Neural cell (in vitro differentiated cells): ENCODE measurements at regions not wholly inside any gene's neighbourhood (a gene's known extent, or its start where the extent isn't known, plus 50 kb on each side); places are given as distances from the start of the nearest gene placed in this dataset.

Experiments
- H2AFZ ChIP-seq: fragments of 200-600, 300-800 bp; sonication (generic), shearing (Covaris generic); 2 replicates; pipeline ENCODE4 v1.6.0; 2014; ENCODE audit warnings: low read depth, mild to moderate bottlenecking, antibody characterized with exemption, low read length, moderate library complexity
- H3F3A ChIP-seq: fragments of 200-600 bp; shearing (Covaris generic); 2 replicates; pipeline ENCODE4 v1.6.1; 2016; ENCODE audit warnings: mild to moderate bottlenecking, moderate library complexity, mixed read lengths, antibody characterized with exemption, low read length; ENCODE audit not compliant: insufficient read depth, poor library complexity, severe bottlenecking
- H3K27ac ChIP-seq: fragments of 200-600, 300-800 bp; sonication (generic), shearing (Covaris generic); 2 replicates; pipeline ENCODE4 v1.5.1; 2014; ENCODE audit warnings: mild to moderate bottlenecking, low read length, moderate library complexity
- H3K27me3 ChIP-seq: fragments of 300-800, 200-600 bp; sonication (generic), shearing (Covaris generic); 2 replicates; pipeline ENCODE4 v1.6.0; 2014; ENCODE audit warnings: mild to moderate bottlenecking, low read depth, low read length, moderate library complexity; ENCODE audit not compliant: insufficient read depth
- H3K36me3 ChIP-seq: fragments of 300-800, 200-600 bp; sonication (generic), shearing (Covaris generic); 2 replicates; pipeline ENCODE4 v1.5.1; 2014; ENCODE audit warnings: mild to moderate bottlenecking, antibody characterized with exemption, low read length, moderate library complexity; ENCODE audit not compliant: insufficient read depth
- H3K4me2 ChIP-seq: fragments of 300-800, 200-600 bp; sonication (generic), shearing (Covaris generic); 2 replicates; pipeline ENCODE4 v1.6.0; 2014; ENCODE audit warnings: mild to moderate bottlenecking, low read length
- H3K4me3 ChIP-seq: fragments of 300-800, 200-600 bp; sonication (generic), shearing (Covaris generic); 2 replicates; pipeline ENCODE4 v1.5.1; 2014; ENCODE audit warnings: mild to moderate bottlenecking, low read length, moderate library complexity
- H3K79me2 ChIP-seq: fragments of 200-600 bp; shearing (Covaris generic); replicated peaks from 2 replicates; pipeline ENCODE4 v1.6.0; 2014; ENCODE audit warnings: mild to moderate bottlenecking, low read length, moderate library complexity; ENCODE audit not compliant: insufficient read depth
- H3K9ac ChIP-seq: fragments of 300-800, 200-600 bp; sonication (generic), shearing (Covaris generic); 2 replicates; pipeline ENCODE4 v1.6.1; 2016; ENCODE audit warnings: mild to moderate bottlenecking, low read length, mixed read lengths
- H3K9me2 ChIP-seq: fragments of 200-600 bp; shearing (Covaris generic); 2 replicates; pipeline ENCODE4 v1.6.1; 2016; ENCODE audit warnings: mild to moderate bottlenecking, low read length, mixed read lengths; ENCODE audit not compliant: insufficient read depth
- H3K9me3 ChIP-seq: fragments of 200-600, 300-800 bp; sonication (generic), shearing (Covaris generic); 2 replicates; pipeline ENCODE4 v1.6.1; 2016; ENCODE audit warnings: mild to moderate bottlenecking, mixed run types, low read length, moderate library complexity, mixed read lengths
- H4K20me1 ChIP-seq: fragments of 200-600 bp; shearing (Covaris generic); 2 replicates; pipeline ENCODE4 v1.6.1; 2016; ENCODE audit warnings: mild to moderate bottlenecking, mixed run types; ENCODE audit not compliant: insufficient read depth
- EP300 ChIP-seq: fragments of 450-650 bp; conservative IDR thresholded peaks from 2 replicates; pipeline ENCODE4 v1.6.1; 2014; ENCODE audit warnings: antibody characterized with exemption, mild to moderate bottlenecking, moderate library complexity; ENCODE audit not compliant: poor library complexity, severe bottlenecking
- EZH2 ChIP-seq: fragments of 200-600, 300-800 bp; shearing (Covaris generic), sonication (generic); IDR thresholded peaks from 2 replicates; pipeline ENCODE4 v1.6.1; 2014; ENCODE audit warnings: antibody characterized with exemption, low read length, borderline replicate concordance, mild to moderate bottlenecking; ENCODE audit not compliant: insufficient read depth, poor library complexity, severe bottlenecking
- MXI1 ChIP-seq: fragments of 450-650 bp; conservative IDR thresholded peaks from 2 replicates; pipeline ENCODE4 v1.6.1; 2014; ENCODE audit warnings: antibody characterized with exemption, mild to moderate bottlenecking; ENCODE audit not compliant: poor library complexity, severe bottlenecking
- POLR2AphosphoS5 ChIP-seq: IDR thresholded peaks from 2 replicates; pipeline ENCODE4 v1.6.1; 2012
- RAD21 ChIP-seq: fragments of 450-650 bp; conservative IDR thresholded peaks from 2 replicates; pipeline ENCODE4 v1.6.1; 2014; ENCODE audit warnings: antibody characterized with exemption, mild to moderate bottlenecking, moderate library complexity
- SMC3 ChIP-seq: fragments of 450-650 bp; conservative IDR thresholded peaks from 2 replicates; pipeline ENCODE4 v1.6.1; 2014; ENCODE audit warnings: antibody characterized with exemption, mild to moderate bottlenecking, moderate library complexity; ENCODE audit not compliant: poor library complexity
- TAF1 ChIP-seq: IDR thresholded peaks from 2 replicates; pipeline ENCODE4 v1.6.1; 2012; ENCODE audit warnings: low read depth
- TF ChIP-seq, protein P1 (sequence below): fragments of 450-650 bp; IDR thresholded peaks from 2 replicates; pipeline ENCODE4 v1.5.1; 2014; ENCODE audit warnings: antibody characterized with exemption, mild to moderate bottlenecking, moderate library complexity; ENCODE audit not compliant: poor library complexity, severe bottlenecking
- TF ChIP-seq, protein P2 (sequence below): IDR thresholded peaks from 2 replicates; pipeline ENCODE4 v1.6.1; 2012; ENCODE audit warnings: borderline replicate concordance

DNA sequence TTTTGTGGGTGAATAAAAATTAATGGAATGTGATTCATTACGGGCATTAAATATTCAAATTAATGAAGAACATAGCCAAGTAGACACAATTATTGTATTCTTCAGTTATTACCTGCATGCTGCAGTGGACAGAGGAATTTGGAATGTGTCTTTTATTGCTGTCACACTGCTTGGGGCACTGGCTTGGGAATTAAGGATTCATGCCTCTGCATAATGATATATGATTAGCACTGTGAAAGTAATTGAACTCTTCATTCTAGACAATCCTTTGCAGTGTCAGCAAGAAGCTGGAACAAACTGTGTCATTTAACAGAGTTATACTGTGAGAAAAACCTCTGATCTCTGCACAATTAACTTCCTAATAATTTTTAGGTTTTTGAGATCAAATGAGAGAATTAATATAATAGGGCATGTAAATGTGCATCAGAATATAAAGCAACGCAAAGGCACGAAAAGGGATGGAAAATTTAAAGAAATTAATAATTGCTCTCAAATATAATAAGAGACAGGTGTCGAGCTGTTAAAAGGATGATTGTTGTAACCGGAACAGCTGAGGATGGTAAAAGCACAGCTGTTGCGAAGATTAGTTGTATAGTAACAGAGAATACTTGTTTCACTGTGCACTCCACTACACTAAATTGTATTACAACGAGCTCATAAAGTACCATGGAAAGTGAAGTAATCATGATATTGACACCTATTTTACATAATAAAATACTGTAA, 235.1 kb upstream of the MIR17HG start (continued):
- TF ChIP-seq, protein P1, sequence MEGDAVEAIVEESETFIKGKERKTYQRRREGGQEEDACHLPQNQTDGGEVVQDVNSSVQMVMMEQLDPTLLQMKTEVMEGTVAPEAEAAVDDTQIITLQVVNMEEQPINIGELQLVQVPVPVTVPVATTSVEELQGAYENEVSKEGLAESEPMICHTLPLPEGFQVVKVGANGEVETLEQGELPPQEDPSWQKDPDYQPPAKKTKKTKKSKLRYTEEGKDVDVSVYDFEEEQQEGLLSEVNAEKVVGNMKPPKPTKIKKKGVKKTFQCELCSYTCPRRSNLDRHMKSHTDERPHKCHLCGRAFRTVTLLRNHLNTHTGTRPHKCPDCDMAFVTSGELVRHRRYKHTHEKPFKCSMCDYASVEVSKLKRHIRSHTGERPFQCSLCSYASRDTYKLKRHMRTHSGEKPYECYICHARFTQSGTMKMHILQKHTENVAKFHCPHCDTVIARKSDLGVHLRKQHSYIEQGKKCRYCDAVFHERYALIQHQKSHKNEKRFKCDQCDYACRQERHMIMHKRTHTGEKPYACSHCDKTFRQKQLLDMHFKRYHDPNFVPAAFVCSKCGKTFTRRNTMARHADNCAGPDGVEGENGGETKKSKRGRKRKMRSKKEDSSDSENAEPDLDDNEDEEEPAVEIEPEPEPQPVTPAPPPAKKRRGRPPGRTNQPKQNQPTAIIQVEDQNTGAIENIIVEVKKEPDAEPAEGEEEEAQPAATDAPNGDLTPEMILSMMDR: no peak

DNA sequence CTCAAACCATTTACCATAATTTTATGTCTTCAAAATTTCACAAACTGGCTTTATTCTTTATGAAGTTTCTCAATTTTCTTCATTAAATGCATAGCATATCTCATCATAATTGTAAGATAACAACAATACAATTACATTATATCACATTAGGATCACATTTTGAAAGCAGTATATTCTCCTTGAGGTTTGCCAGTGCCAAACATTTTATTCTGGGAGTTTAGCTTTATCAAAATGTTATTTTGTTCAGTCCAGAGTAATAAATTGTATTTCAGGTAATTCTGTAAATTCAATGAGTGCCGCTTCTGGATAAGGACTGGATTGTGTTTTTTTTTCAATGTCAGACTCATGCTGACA, 234.6 kb upstream of the MIR17HG start:
- Histone ChIP-seq H3K4me2 (no peak overlapping the region), H3K27me3 (no peaks in the 10 kb centered on the region), H3K27ac (no peak overlapping the region), H3K4me3 (peak overlapping the region; percentile 4), H3K36me3 (no peaks in the 10 kb centered on the region), H3K9me3 (no peaks in the 10 kb centered on the region), H3F3A (no peaks in the 10 kb centered on the region), H3K79me2 (no peaks in the 10 kb centered on the region), H3K9me2 (no peaks in the 10 kb centered on the region), H2AFZ (no peak overlapping the region), H3K9ac (no peak overlapping the region), H4K20me1 (no peaks in the 10 kb centered on the region)
- TF ChIP-seq, protein P2, sequence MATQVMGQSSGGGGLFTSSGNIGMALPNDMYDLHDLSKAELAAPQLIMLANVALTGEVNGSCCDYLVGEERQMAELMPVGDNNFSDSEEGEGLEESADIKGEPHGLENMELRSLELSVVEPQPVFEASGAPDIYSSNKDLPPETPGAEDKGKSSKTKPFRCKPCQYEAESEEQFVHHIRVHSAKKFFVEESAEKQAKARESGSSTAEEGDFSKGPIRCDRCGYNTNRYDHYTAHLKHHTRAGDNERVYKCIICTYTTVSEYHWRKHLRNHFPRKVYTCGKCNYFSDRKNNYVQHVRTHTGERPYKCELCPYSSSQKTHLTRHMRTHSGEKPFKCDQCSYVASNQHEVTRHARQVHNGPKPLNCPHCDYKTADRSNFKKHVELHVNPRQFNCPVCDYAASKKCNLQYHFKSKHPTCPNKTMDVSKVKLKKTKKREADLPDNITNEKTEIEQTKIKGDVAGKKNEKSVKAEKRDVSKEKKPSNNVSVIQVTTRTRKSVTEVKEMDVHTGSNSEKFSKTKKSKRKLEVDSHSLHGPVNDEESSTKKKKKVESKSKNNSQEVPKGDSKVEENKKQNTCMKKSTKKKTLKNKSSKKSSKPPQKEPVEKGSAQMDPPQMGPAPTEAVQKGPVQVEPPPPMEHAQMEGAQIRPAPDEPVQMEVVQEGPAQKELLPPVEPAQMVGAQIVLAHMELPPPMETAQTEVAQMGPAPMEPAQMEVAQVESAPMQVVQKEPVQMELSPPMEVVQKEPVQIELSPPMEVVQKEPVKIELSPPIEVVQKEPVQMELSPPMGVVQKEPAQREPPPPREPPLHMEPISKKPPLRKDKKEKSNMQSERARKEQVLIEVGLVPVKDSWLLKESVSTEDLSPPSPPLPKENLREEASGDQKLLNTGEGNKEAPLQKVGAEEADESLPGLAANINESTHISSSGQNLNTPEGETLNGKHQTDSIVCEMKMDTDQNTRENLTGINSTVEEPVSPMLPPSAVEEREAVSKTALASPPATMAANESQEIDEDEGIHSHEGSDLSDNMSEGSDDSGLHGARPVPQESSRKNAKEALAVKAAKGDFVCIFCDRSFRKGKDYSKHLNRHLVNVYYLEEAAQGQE: no peak
- no peak for TF ChIP-seq POLR2AphosphoS5
- TF ChIP-seq TAF1: no peak
- no peak for TF ChIP-seq SMC3
- TF ChIP-seq RAD21: no peak
- TF ChIP-seq, protein P1: no peak
- no peak for TF ChIP-seq EZH2
- TF ChIP-seq EP300: no peak

DNA sequence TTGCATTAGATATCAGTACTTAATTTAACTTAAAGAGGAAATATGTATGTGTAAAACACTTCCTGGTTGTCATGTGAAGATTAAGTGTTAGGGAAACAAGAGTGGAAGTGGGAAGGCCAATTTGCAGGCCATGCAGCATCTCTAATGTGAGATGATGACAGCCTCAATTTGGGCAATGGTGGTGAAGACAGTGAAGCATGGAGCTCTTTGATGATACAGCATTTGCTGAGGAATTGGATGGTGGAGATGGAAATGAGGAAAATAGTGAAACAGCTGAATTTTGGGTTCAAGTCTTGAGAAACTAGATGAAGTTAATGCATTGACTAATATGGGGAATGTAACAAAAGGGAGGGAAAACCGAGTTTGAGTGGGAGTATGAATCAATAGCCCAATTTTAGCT, 231.7 kb upstream of the MIR17HG start:
- H2AFZ ChIP-seq: no peak overlapping the region
- TF ChIP-seq, protein P2: no peak
- no peak for TF ChIP-seq EZH2
- TF ChIP-seq TAF1: no peak
- TF ChIP-seq SMC3: no peak
- TF ChIP-seq RAD21: no peak
- TF ChIP-seq, protein P1: no peak
- no peak for TF ChIP-seq MXI1
- TF ChIP-seq POLR2AphosphoS5: no peak
- TF ChIP-seq EP300: no peak

More for the DNA sequence above, 231.7 kb upstream of the MIR17HG start:
- Histone ChIP-seq H4K20me1 (no peaks in the 10 kb centered on the region), H3K27ac (no peak overlapping the region), H3K9me2 (no peaks in the 10 kb centered on the region), H3K27me3 (no peaks in the 10 kb centered on the region), H3K9me3 (no peaks in the 10 kb centered on the region), H3K79me2 (no peaks in the 10 kb centered on the region), H3K9ac (no peak overlapping the region), H3F3A (no peaks in the 10 kb centered on the region), H3K4me2 (no peak overlapping the region), H3K4me3 (no peak overlapping the region), H3K36me3 (no peaks in the 10 kb centered on the region)
